NCI-H1436 (cell line): ENCODE measurements at regions not wholly inside any gene's neighbourhood (a gene's known extent, or its start where the extent isn't known, plus 50 kb on each side); places are given as distances from the start of the nearest gene placed in this dataset.

Source experiments
- DNase-seq: peaks from one replicate; lab custom pipeline; 2025; lab: John Stamatoyannopoulos, UW

- DNase-seq: no peak
These were observed 186.2 kb downstream of the URI1 start for GRCh38 chr19:30128211-30128610.

GRCh38 chr19:30130356-30131122, 188.5 kb downstream of the URI1 start:
- DNase-seq: no peak

GRCh38 chr19:30131246-30131645, 189.2 kb downstream of the URI1 start:
- no peak for DNase-seq

GRCh38 chr19:30131722-30132291, 189.8 kb downstream of the URI1 start:
- DNase-seq: no peak

- no peak for DNase-seq
These were observed 190.5 kb downstream of the URI1 start for GRCh38 chr19:30132343-30133075.

GRCh38 chr19:30133803-30134202, 191.8 kb downstream of the URI1 start:
- no peak for DNase-seq

- no peak for DNase-seq
These were observed 193.2 kb downstream of the URI1 start for GRCh38 chr19:30135093-30135757.

GRCh38 chr19:30135797-30136196, 193.8 kb downstream of the URI1 start:
- no peak for DNase-seq

- DNase-seq: no peak
These were observed 194.7 kb downstream of the URI1 start for GRCh38 chr19:30136611-30137195.

GRCh38 chr19:30137747-30138146, 195.7 kb downstream of the URI1 start:
- DNase-seq: no peak

GRCh38 chr19:30144242-30144758, 202.3 kb downstream of the URI1 start:
- DNase-seq: no peak

- DNase-seq: no peak
These were observed 202.8 kb downstream of the URI1 start for GRCh38 chr19:30144802-30145201.

GRCh38 chr19:30145467-30145866, 203.4 kb downstream of the URI1 start:
- DNase-seq: no peak

- no peak for DNase-seq
These were observed 204.3 kb downstream of the URI1 start for GRCh38 chr19:30146346-30146745.

GRCh38 chr19:30148039-30148790, 206.2 kb downstream of the URI1 start:
- peak; percentile 58 for DNase-seq

GRCh38 chr19:30148803-30149202, 206.8 kb downstream of the URI1 start:
- no peak for DNase-seq

- no peak for DNase-seq
These were observed 207.3 kb downstream of the URI1 start for GRCh38 chr19:30149300-30149699.

GRCh38 chr19:30150626-30151025, 208.6 kb downstream of the URI1 start:
- no peak for DNase-seq

GRCh38 chr19:30151081-30151480, 209.0 kb downstream of the URI1 start:
- no peak for DNase-seq

GRCh38 chr19:30152510-30153291, 210.7 kb downstream of the URI1 start:
- DNase-seq: no peak
